Esophagus squamous epithelium (tissue), 4 donors: ENCODE measurements at regions not wholly inside any gene's neighbourhood (a gene's known extent, or its start where the extent isn't known, plus 50 kb on each side); places are given as distances from the start of the nearest gene placed in this dataset.

Experiments
- CTCF ChIP-seq, 6 experiments: fragments of 450-650 bp in 4 of 6; fragments of 200-600 bp in 2 of 6; sonication (generic) in 2 of 6; IDR thresholded peaks; one replicate each; pipeline ENCODE4 v1.5.1; 2016 to 2019; ENCODE audit warnings: antibody characterized with exemption in 6 of 6, mild to moderate bottlenecking in 4 of 6, moderate library complexity in 4 of 6
- POLR2A ChIP-seq, 4 donors: fragments of 450-650 bp; IDR thresholded peaks; one replicate each; pipeline ENCODE4 v1.6.1; 2017; ENCODE audit warnings: antibody characterized with exemption in 4 of 4, mild to moderate bottlenecking in 4 of 4, moderate library complexity in 3 of 4

DNA sequence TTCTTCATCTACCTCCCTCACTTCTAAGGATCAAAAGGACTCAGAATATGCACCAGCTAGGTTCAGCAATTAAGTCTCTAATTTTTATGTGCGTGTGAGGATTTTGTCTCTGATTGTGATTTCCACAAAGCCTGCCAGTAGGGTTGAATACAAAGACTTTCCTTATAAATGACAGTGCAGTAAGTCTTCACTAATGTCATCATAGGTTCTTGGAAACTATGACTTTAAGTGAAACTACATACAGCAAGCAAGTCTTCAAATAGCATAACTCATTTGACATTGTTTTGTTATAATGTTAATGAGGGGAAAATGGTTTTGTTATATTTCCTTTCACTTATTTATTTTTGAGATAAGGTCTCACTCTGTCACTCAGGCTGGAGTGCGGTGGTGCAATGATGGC, 526.3 kb upstream of the DCC start:
- TF ChIP-seq CTCF (IDR thresholded peaks at IDR 0.05) (no peak), POLR2A (IDR thresholded peaks at IDR 0.05) (no peak)
